ENCODE measurements at regions not wholly inside any gene's neighbourhood (a gene's known extent, or its start where the extent isn't known, plus 50 kb on each side); places are given as distances from the start of the nearest gene placed in this dataset.

DNA sequence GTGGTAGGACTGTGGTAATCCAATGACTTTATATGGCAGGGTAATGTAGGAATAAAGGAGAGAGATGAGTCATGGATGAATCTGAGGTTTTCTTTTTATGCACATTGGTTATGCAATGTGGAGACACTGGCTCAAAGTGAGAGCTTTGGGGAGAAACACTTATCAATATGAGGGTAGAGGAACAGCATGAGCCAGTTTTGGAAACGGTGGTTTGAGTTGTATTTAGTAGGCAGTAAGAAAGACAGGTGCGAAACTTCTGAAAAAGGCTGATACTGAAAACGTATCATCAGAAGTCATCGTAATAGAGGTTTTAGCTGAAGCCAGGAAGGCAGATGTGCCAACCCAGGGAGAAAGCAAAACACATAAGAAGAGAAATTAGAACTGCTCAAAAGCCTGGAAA lies 854.8 kb upstream of the SEL1L start:
- H3K4me1 Mint-ChIP-seq (ENCODE audit: low read depth) = no peaks in the 10 kb centered on the region

GRCh38 chr14:82390586-82390985 lies 856.9 kb upstream of the SEL1L start:
- intact Hi-C loops (cut with DNase I, micrococcal nuclease) = no loop called here
- no peak for TF ChIP-seq CTCF (IDR thresholded peaks at IDR 0.05)
- ChIA-PET POLR2A (no interaction called here), CTCF (no interaction called here)
- Mint-ChIP-seq H3K27me3 (no peaks in the 10 kb centered on the region), H3K36me3 (ENCODE audit: low read depth) (no peaks in the 10 kb centered on the region), H3K4me3 (no peak overlapping the region), H3K4me1 (ENCODE audit: low read depth) (no peaks in the 10 kb centered on the region), H3K27ac (no peak overlapping the region), H3K9me3 (peaks cover 3% of the 10 kb centered on the region)
- Histone ChIP-seq H3K4me3 (ENCODE audit: low read length) (no peak overlapping the region), H3K4me1 (ENCODE audit: insufficient read depth, low read length) (no peaks in the 10 kb centered on the region), H3K9me3 (ENCODE audit: control insufficient read depth in 1 of 2, insufficient read depth in 1 of 2, low read length in 2 of 2) (peaks cover 0 to 4% of the 10 kb centered on the region in 2 experiments), H3K27me3 (ENCODE audit: control insufficient read depth in 1 of 2, insufficient read depth in 2 of 2, low read length in 2 of 2) (no peaks in the 10 kb centered on the region), H3K36me3 (ENCODE audit: insufficient read depth, low read length) (no peaks in the 10 kb centered on the region), H3K27ac (ENCODE audit: low read depth in 1 of 2, low read length in 2 of 2) (no peak overlapping the region)
- ATAC-seq (ENCODE audit: poor library complexity) (no peak), DNase-seq (no peak)

More for the DNA sequence above, 854.8 kb upstream of the SEL1L start:
- no peaks in the 10 kb centered on the region for H3K27me3 ChIP-seq (ENCODE audit: control insufficient read depth in 1 of 2, insufficient read depth in 2 of 2, low read length in 2 of 2)
- TF ChIP-seq CTCF (IDR thresholded peaks at IDR 0.05) = no peak
- H3K36me3 ChIP-seq (ENCODE audit: insufficient read depth, low read length) = no peaks in the 10 kb centered on the region
- Mint-ChIP-seq H3K4me3 (no peak overlapping the region), H3K9me3 (peaks cover 3% of the 10 kb centered on the region), H3K36me3 (ENCODE audit: low read depth) (no peaks in the 10 kb centered on the region), H3K27me3 (no peaks in the 10 kb centered on the region), H3K27ac (no peak overlapping the region)
- H3K9me3 ChIP-seq (ENCODE audit: control insufficient read depth in 1 of 2, insufficient read depth in 1 of 2, low read length in 2 of 2) = peaks cover 0 to 4% of the 10 kb centered on the region in 2 experiments
- intact Hi-C loops (cut with DNase I, micrococcal nuclease) = no loop called here
- no peak overlapping the region for H3K4me3 ChIP-seq (ENCODE audit: low read length)
- no peaks in the 10 kb centered on the region for H3K4me1 ChIP-seq (ENCODE audit: insufficient read depth, low read length)
- DNase-seq (no peak), ATAC-seq (ENCODE audit: poor library complexity) (no peak)
- CTCF ChIA-PET = no interaction called here
- POLR2A ChIA-PET = no interaction called here
- no peak overlapping the region for H3K27ac ChIP-seq (ENCODE audit: low read depth in 1 of 2, low read length in 2 of 2)

DNA sequence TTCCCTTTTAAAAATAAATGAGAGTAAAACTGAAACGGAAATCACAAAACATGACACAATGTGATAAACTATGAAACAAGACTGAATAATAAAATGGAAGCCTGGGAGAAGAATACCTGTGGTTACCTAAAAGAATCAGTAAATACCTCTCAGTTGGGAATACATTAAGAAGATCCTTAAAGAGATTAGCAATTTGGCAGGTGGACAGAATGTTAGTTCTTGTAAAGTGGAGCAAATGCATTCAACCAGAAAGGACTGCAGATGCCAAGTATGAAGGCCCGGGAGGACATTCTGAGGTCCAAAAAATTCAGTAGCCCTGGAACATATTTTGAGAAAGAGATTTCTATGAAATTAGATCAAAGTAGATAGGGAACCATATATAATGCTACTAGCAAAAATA lies 861.3 kb upstream of the SEL1L start:
- no peaks in the 10 kb centered on the region for H3K4me1 ChIP-seq (ENCODE audit: insufficient read depth, low read length)
- no peak overlapping the region for H3K27ac ChIP-seq (ENCODE audit: low read depth in 1 of 2, low read length in 2 of 2)
- no peak for TF ChIP-seq CTCF (IDR thresholded peaks at IDR 0.05)
- H3K27me3 Mint-ChIP-seq = no peaks in the 10 kb centered on the region
- H3K36me3 Mint-ChIP-seq (ENCODE audit: low read depth) = no peaks in the 10 kb centered on the region
- H3K4me1 Mint-ChIP-seq (ENCODE audit: low read depth) = no peaks in the 10 kb centered on the region
- H3K9me3 Mint-ChIP-seq = no peaks in the 10 kb centered on the region
- DNase-seq (no peak), ATAC-seq (ENCODE audit: poor library complexity) (no peak)
- H3K36me3 ChIP-seq (ENCODE audit: insufficient read depth, low read length) = no peaks in the 10 kb centered on the region
- H3K27me3 ChIP-seq (ENCODE audit: control insufficient read depth in 1 of 2, insufficient read depth in 2 of 2, low read length in 2 of 2) = no peaks in the 10 kb centered on the region
- no peak overlapping the region for H3K4me3 ChIP-seq (ENCODE audit: low read length)
- no peak overlapping the region for H3K27ac Mint-ChIP-seq
- intact Hi-C loops (cut with DNase I, micrococcal nuclease) = no loop called here
- peaks cover 0 to 3% of the 10 kb centered on the region in 2 experiments for H3K9me3 ChIP-seq (ENCODE audit: control insufficient read depth in 1 of 2, insufficient read depth in 1 of 2, low read length in 2 of 2)
- no peak overlapping the region for H3K4me3 Mint-ChIP-seq
- ChIA-PET POLR2A (no interaction called here), CTCF (no interaction called here)

Measured in CD4-positive, alpha-beta T cell (primary cell).